Heart left ventricle (tissue), 13 donors: ENCODE measurements at regions not wholly inside any gene's neighbourhood (a gene's known extent, or its start where the extent isn't known, plus 50 kb on each side); places are given as distances from the start of the nearest gene placed in this dataset.

Experiments
- CTCF ChIP-seq, 12 donors: fragments of 200-600 bp; sonication (generic) in 4 of 12; IDR thresholded peaks; one replicate each; pipeline versions ENCODE4 v1.5.0 to v1.8.0; 2018 to 2022; ENCODE audit warnings: antibody characterized with exemption in 12 of 12, mild to moderate bottlenecking in 5 of 12
- POLR2A ChIP-seq, 2 donors: fragments of 450-650 bp; IDR thresholded peaks; one replicate each; pipeline ENCODE4 v1.6.1; 2017; ENCODE audit warnings: antibody characterized with exemption in 2 of 2, mild to moderate bottlenecking in 2 of 2, moderate library complexity in 2 of 2
- donor health status: ischemic (EF 13 %, LVEDD 7.1; RV severe dilation, severe dysfunction).
- donor health status: DM: no; HTN: yes; CAD: no.
- donor health status: DM: no; HTN: no; CAD: no.
- donor health status: ischemic (EF 25% LVEDD 6.9; RV normal size, moderate dysfunction).
- donor health status: ischemic (EF 25% LVEDD 5.7; RV mildly dilated, moderate dysfunction).
- donor health status: ischemic (EF 35%, LVEDD 5.7; RV mildly dilated, moderate dysfunction).
- donor health status: nonischemic (EF 11% LVEDD 7.7; RV severe dilation, severe dysfunction).
- donor health status: DM: yes; HTN: yes; CAD: no.
- donor health status: PGD.
- donor health status: ischemic (EF 29% LVEDD 5.4; RV normal size, mild dysfunction).
- donor health status: nonischemic (EF 23%, LVEDD 6.1; RV moderate dilation, normal function).

GRCh38 chr7:25633426-25634036 lies 405.2 kb upstream of the NPVF start:
- no peak for TF ChIP-seq CTCF (IDR thresholded peaks at IDR 0.05)
- no peak for TF ChIP-seq POLR2A (IDR thresholded peaks at IDR 0.05)
